IPS-15b (cell line): ENCODE measurements at regions not wholly inside any gene's neighbourhood (a gene's known extent, or its start where the extent isn't known, plus 50 kb on each side); places are given as distances from the start of the nearest gene placed in this dataset.
"Not testable (repeated sequence)": the region's sequence is repeated elsewhere in the genome, so short reads cannot be mapped to it uniquely, and the experiment has no call there.

Experiments used
- H3K27me3 ChIP-seq: one replicate; pipeline ENCODE4 v1.6.1; 2013; ENCODE audit warnings: low read length; ENCODE audit not compliant: control insufficient read depth, insufficient read depth
- H3K36me3 ChIP-seq: one replicate; pipeline ENCODE4 v1.6.1; 2013; ENCODE audit warnings: low read length; ENCODE audit not compliant: control insufficient read depth, insufficient read depth
- H3K4me1 ChIP-seq: one replicate; pipeline ENCODE4 v1.6.1; 2013; ENCODE audit warnings: mild to moderate bottlenecking, low read length; ENCODE audit not compliant: control insufficient read depth, insufficient read depth
- H3K4me3 ChIP-seq: one replicate; pipeline ENCODE4 v1.5.1; 2013; ENCODE audit warnings: low read depth, low read length
- H3K9ac ChIP-seq: one replicate; pipeline ENCODE4 v1.6.1; 2013; ENCODE audit warnings: low read depth, mild to moderate bottlenecking, low read length
- H3K9me3 ChIP-seq: one replicate; pipeline ENCODE4 v1.6.1; 2013; ENCODE audit warnings: mild to moderate bottlenecking, low read length; ENCODE audit not compliant: control insufficient read depth, insufficient read depth

GRCh38 chr6:167233490-167233889 lies 57.6 kb upstream of the UNC93A start:
- no peaks in the 10 kb centered on the region for H3K9me3 ChIP-seq
- H3K4me3 ChIP-seq: no peak overlapping the region
- H3K27me3 ChIP-seq: no peaks in the 10 kb centered on the region
- peaks cover 17% of the 10 kb centered on the region for H3K4me1 ChIP-seq
- peaks cover 19% of the 10 kb centered on the region for H3K36me3 ChIP-seq
- H3K9ac ChIP-seq: no peak overlapping the region

GRCh38 chr6:167234576-167234975 lies 56.5 kb upstream of the UNC93A start:
- not testable (repeated sequence) for H3K27me3 ChIP-seq, H3K9me3 ChIP-seq, H3K4me3 ChIP-seq, H3K9ac ChIP-seq
- Histone ChIP-seq H3K36me3 (peaks cover 22% of the 10 kb centered on the region), H3K4me1 (peaks cover 17% of the 10 kb centered on the region)

GRCh38 chr6:167235005-167235404 lies 56.1 kb upstream of the UNC93A start:
- Histone ChIP-seq H3K4me3 (no peak overlapping the region), H3K4me1 (peaks cover 17% of the 10 kb centered on the region), H3K9me3 (no peaks in the 10 kb centered on the region), H3K9ac (no peak overlapping the region), H3K27me3 (no peaks in the 10 kb centered on the region), H3K36me3 (peaks cover 22% of the 10 kb centered on the region)

- no peaks in the 10 kb centered on the region for H3K9me3 ChIP-seq
- H3K27me3 ChIP-seq: no peaks in the 10 kb centered on the region
- H3K36me3 ChIP-seq: peaks cover 22% of the 10 kb centered on the region
- H3K4me3 ChIP-seq: no peak overlapping the region
- no peak overlapping the region for H3K9ac ChIP-seq
- peaks cover 17% of the 10 kb centered on the region for H3K4me1 ChIP-seq
Measured at GRCh38 chr6:167235421-167236238, 55.5 kb upstream of the UNC93A start.

GRCh38 chr6:167236239-167236571 lies 54.9 kb upstream of the UNC93A start:
- Histone ChIP-seq H3K27me3 (no peaks in the 10 kb centered on the region), H3K36me3 (peaks cover 22% of the 10 kb centered on the region), H3K4me3 (no peak overlapping the region), H3K9ac (no peak overlapping the region), H3K4me1 (peaks cover 17% of the 10 kb centered on the region), H3K9me3 (no peaks in the 10 kb centered on the region)

- H3K36me3 ChIP-seq: peaks cover 22% of the 10 kb centered on the region
- no peak overlapping the region for H3K4me3 ChIP-seq
- no peaks in the 10 kb centered on the region for H3K27me3 ChIP-seq
- peaks cover 17% of the 10 kb centered on the region for H3K4me1 ChIP-seq
- H3K9ac ChIP-seq: no peak overlapping the region
- no peaks in the 10 kb centered on the region for H3K9me3 ChIP-seq
Measured at GRCh38 chr6:167237438-167238145, 53.5 kb upstream of the UNC93A start.

- Histone ChIP-seq H3K4me1 (peaks cover 12% of the 10 kb centered on the region), H3K36me3 (peaks cover 22% of the 10 kb centered on the region), H3K4me3 (no peak overlapping the region), H3K9me3 (no peaks in the 10 kb centered on the region), H3K9ac (no peak overlapping the region), H3K27me3 (no peaks in the 10 kb centered on the region)
Measured at GRCh38 chr6:167238146-167238693, 52.9 kb upstream of the UNC93A start.

- Histone ChIP-seq H3K9me3 (no peaks in the 10 kb centered on the region), H3K9ac (no peak overlapping the region), H3K36me3 (peaks cover 22% of the 10 kb centered on the region), H3K4me3 (no peak overlapping the region), H3K27me3 (no peaks in the 10 kb centered on the region), H3K4me1 (peaks cover 14% of the 10 kb centered on the region)
Measured at GRCh38 chr6:167238694-167239467, 52.2 kb upstream of the UNC93A start.

GRCh38 chr6:167239470-167239869 lies 51.6 kb upstream of the UNC93A start:
- not testable (repeated sequence) for H3K27me3 ChIP-seq, H3K4me3 ChIP-seq, H3K9ac ChIP-seq, H3K9me3 ChIP-seq
- Histone ChIP-seq H3K4me1 (peaks cover 19% of the 10 kb centered on the region), H3K36me3 (peaks cover 22% of the 10 kb centered on the region)

- Histone ChIP-seq H3K9ac (no peak overlapping the region), H3K4me1 (peaks cover 21% of the 10 kb centered on the region), H3K4me3 (no peak overlapping the region), H3K36me3 (peaks cover 19% of the 10 kb centered on the region), H3K9me3 (no peaks in the 10 kb centered on the region), H3K27me3 (no peaks in the 10 kb centered on the region)
Measured at GRCh38 chr6:167240034-167240541, 51.0 kb upstream of the UNC93A start.
